Fibroblast of mammary gland (primary cell): ENCODE measurements at regions not wholly inside any gene's neighbourhood (a gene's known extent, or its start where the extent isn't known, plus 50 kb on each side); places are given as distances from the start of the nearest gene placed in this dataset.

ENCODE experiments used
- DNase-seq: peaks from one replicate; pipeline ENCODE4 v3.0.0-alpha.2; 2010; ENCODE audit warnings: low read depth
- H3K4me3 ChIP-seq: 2 replicates; pipeline ENCODE4 v1.5.1; 2011; ENCODE audit warnings: low read depth, mild to moderate bottlenecking, low read length, moderate library complexity; ENCODE audit not compliant: control insufficient read depth
- TF ChIP-seq, protein P1 (sequence below): conservative IDR thresholded peaks from 2 replicates; pipeline ENCODE4 v1.5.1; 2011; ENCODE audit warnings: low read depth, low read length, inconsistent platforms; ENCODE audit not compliant: control insufficient read depth, insufficient read depth

DNA sequence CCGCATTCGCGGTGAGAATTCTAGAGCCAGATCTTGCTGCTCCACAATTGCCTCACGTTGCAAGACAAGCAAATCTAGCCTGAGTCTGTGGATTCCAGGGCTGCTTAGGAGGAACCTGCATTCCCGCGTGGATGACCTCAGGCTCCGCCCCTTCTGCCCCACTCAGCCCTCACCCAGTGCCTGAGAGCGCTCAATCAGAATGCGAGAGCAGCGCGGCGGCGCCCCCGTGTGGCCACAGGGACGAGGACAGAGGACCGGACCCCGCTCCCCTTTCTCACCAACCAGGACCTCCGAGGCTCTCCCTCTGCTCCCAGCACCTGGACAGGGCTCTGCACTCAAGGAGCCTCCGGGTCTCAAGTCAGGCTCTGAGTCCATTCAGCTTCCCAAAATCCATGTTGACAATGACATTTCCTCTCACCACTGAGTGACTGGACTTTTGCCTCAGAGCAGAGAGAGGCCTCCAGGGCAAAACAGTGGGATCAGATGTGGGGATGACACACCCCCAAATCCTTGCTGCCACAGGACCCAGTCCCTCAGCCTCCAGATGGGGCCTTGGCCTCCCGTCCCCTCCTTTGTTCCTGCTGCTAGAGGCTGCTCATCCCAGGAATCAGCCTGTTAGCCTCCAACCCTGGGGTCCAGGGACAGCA, 52.0 kb downstream of the RPP21 start:
- H3K4me3 ChIP-seq, result no peak overlapping the region
- peak; percentile 53 for DNase-seq
- TF ChIP-seq, protein P1, sequence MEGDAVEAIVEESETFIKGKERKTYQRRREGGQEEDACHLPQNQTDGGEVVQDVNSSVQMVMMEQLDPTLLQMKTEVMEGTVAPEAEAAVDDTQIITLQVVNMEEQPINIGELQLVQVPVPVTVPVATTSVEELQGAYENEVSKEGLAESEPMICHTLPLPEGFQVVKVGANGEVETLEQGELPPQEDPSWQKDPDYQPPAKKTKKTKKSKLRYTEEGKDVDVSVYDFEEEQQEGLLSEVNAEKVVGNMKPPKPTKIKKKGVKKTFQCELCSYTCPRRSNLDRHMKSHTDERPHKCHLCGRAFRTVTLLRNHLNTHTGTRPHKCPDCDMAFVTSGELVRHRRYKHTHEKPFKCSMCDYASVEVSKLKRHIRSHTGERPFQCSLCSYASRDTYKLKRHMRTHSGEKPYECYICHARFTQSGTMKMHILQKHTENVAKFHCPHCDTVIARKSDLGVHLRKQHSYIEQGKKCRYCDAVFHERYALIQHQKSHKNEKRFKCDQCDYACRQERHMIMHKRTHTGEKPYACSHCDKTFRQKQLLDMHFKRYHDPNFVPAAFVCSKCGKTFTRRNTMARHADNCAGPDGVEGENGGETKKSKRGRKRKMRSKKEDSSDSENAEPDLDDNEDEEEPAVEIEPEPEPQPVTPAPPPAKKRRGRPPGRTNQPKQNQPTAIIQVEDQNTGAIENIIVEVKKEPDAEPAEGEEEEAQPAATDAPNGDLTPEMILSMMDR, result peak; percentile 79

DNA sequence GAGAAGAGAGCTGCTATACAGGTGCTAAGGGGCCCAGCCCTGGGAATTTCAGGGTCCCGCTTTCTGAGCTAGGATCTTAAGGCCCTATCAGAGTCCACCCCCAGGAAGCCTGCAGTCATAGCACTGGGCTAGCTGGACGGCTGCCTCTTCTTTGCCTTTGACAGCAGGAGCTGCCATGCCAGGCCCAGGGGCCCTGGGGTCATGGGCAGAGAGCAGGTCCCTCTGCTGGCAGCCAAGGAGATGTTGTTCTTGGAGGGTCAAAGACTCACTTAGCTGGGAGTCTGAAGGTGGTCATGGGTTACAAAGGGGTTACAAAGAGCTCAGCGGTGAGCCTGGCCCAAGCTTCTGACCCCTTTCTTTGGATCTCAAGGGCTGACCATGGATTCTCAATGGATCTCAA, 52.7 kb downstream of the RPP21 start:
- TF ChIP-seq, protein P1, result no peak
- no peak overlapping the region for H3K4me3 ChIP-seq
- no peak for DNase-seq

DNA sequence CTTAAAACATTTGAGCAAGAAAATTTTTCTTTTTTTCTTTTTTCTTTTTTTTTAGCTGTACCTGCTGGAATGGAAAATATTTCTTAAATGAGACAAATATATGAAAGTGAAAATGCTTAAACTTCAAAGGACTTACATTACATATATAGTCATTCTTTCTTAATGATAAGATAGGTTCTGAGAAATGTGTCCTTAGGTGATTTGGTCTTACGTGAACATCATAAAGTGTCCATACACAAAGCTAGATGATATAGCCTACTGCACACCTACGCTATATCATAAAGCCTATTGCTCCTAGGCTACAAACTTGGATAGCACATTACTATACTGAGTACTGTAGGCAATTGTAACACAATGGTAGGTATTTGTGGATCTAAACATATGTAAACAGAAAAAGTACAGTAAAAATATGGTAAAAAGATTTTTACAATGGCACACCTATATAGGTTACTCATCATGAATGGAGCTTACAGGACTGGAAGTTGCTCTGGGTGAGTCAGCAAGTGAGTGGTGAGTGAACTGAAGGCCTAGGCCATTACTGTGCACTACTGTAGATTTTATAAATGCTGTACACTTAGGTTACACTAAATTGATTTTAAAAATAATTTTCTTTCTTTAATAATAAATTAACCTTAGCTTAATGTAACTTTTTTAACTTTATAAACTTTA, 54.6 kb downstream of the RPP21 start:
- TF ChIP-seq, protein P1, result no peak
- no peak overlapping the region for H3K4me3 ChIP-seq
- DNase-seq, result peak; percentile 30

DNA sequence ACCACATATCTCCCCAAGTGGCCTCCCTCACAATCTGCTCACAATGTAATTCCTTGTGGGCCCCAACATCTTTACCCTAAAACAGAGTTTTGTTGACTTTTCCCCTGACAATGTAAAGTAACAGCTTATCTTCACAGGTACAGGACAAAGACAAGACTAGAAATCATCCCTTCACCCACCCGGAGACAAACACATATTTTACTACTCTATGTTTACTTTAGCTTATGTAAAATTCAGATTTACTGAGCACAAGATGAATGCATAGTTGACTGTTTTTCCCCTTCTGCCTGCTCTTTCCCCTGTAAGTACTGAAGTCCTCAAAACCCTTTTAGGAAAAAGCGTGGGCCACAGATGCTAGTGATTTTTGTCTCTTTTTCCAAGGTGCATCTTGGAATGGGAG, 61.0 kb downstream of the RPP21 start:
- DNase-seq, result no peak
- TF ChIP-seq, protein P1, result no peak
- H3K4me3 ChIP-seq, result no peak overlapping the region

DNA sequence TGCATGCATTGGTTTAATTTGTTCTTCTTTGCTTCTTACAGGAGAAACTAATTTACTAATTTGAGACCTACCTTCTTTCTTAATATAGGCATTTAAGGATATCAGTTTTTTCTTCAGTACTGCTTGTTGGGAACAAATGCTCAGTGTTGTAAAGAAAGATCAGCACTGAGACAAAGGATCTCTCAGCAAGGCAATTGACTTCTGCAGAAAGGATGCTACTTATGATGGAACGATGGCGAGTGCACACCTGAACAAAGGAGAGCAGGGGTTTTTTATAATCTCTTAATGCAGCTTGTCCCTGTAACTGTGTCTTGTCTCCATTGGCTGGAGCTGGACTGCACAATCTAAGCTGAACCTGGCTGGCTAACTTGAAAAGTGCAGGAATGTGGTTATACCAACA, 64.2 kb downstream of the RPP21 start:
- no peak for DNase-seq
- H3K4me3 ChIP-seq, result no peak overlapping the region
- TF ChIP-seq, protein P1, result no peak

DNA sequence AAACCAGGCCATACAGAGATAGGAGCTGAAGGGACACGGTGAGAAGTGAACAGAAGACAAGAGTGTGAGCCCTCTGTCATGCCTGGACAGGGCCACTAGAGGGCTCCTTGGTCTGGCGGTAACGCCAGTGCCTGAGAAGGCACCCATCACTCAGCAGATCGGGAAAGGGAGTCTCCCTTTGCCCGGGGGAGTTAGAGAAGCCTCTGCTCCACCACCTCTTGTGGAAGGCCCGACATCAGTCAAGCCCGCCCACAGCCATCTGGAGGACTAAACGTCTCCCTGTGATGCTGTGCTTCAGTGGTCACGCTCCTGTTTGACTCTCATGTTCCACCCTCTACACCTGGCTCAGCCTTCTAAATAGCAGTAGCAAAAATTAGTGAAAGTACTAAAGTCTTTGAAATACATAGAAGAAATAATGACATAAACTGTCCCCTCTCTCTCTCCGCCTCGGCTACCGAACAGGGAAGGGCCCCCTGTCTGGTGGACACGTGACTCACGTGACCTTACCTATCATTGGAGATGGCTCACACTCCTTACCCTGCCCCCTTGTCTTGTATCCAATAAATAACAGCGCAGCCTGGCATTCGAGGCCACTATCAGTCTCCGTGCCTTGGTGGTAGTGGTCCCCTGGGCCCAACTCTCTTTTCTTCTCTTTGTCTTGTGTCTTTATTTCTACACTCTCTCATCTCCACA, 66.7 kb downstream of the RPP21 start:
- TF ChIP-seq, protein P1, result peak; percentile 75
- no peak overlapping the region for H3K4me3 ChIP-seq
- peak; percentile 51 for DNase-seq
